Stimulated activated CD4-positive, alpha-beta T cell treated with anti-CD3 and anti-CD28 coated beads, Interleukin-1b, Interleukin-23, amount 100 ng/mL, for 4 hours (primary cell): ENCODE measurements at regions not wholly inside any gene's neighbourhood (a gene's known extent, or its start where the extent isn't known, plus 50 kb on each side); places are given as distances from the start of the nearest gene placed in this dataset.
"Not testable (repeated sequence)": the region's sequence is repeated elsewhere in the genome, so short reads cannot be mapped to it uniquely, and the experiment has no call there.

Experiments used
- DNase-seq, 2 donors: peaks; one replicate each; pipeline ENCODE4 v3.0.0-alpha.2; 2020; ENCODE audit warnings: low read depth in 2 of 2

- no peak for DNase-seq
Observed at GRCh38 chr3:94406595-94406994, 343.7 kb downstream of the NSUN3 start.

GRCh38 chr3:94412936-94413335 is 350.1 kb downstream of the NSUN3 start:
- DNase-seq, result not testable (repeated sequence)

- DNase-seq, result no peak
Observed at GRCh38 chr3:94413336-94414108, 350.7 kb downstream of the NSUN3 start.

- no peak for DNase-seq
Observed at GRCh38 chr3:94414418-94414817, 351.6 kb downstream of the NSUN3 start.

- DNase-seq, result no peak
Observed at GRCh38 chr3:94416768-94417167, 353.9 kb downstream of the NSUN3 start.

GRCh38 chr3:94417963-94418455 is 355.1 kb downstream of the NSUN3 start:
- DNase-seq, result no peak

- DNase-seq, result no peak
Observed at GRCh38 chr3:94420931-94421330, 358.1 kb downstream of the NSUN3 start.

GRCh38 chr3:94423578-94423977 is 360.7 kb downstream of the NSUN3 start:
- DNase-seq, result no peak

GRCh38 chr3:94429517-94429916 is 366.7 kb downstream of the NSUN3 start:
- no peak for DNase-seq

- DNase-seq, result no peak
Observed at GRCh38 chr3:94431876-94432570, 369.2 kb downstream of the NSUN3 start.

GRCh38 chr3:94433811-94434210 is 370.9 kb downstream of the NSUN3 start:
- DNase-seq, result no peak

GRCh38 chr3:94440767-94441493 is 378.1 kb downstream of the NSUN3 start:
- no peak for DNase-seq

GRCh38 chr3:94441494-94441847 is 378.6 kb downstream of the NSUN3 start:
- DNase-seq, result no peak

GRCh38 chr3:94453864-94454263 is 391.0 kb downstream of the NSUN3 start:
- no peak for DNase-seq

- no peak for DNase-seq
Observed at GRCh38 chr3:94459167-94459566, 396.3 kb downstream of the NSUN3 start.

GRCh38 chr3:94460931-94461330 is 398.1 kb downstream of the NSUN3 start:
- no peak for DNase-seq

GRCh38 chr3:94462931-94463330 is 400.1 kb downstream of the NSUN3 start:
- no peak for DNase-seq

- DNase-seq, result no peak
Observed at GRCh38 chr3:94472511-94472910, 409.6 kb downstream of the NSUN3 start.

- no peak for DNase-seq
Observed at GRCh38 chr3:94481226-94481898, 418.5 kb downstream of the NSUN3 start.

- DNase-seq, result no peak
Observed at GRCh38 chr3:94482686-94483085, 419.8 kb downstream of the NSUN3 start.

- no peak for DNase-seq
Observed at GRCh38 chr3:94483403-94483802, 420.5 kb downstream of the NSUN3 start.

GRCh38 chr3:94494992-94495391 is 432.1 kb downstream of the NSUN3 start:
- no peak for DNase-seq
